AG09309 (cell line): ENCODE measurements at regions not wholly inside any gene's neighbourhood (a gene's known extent, or its start where the extent isn't known, plus 50 kb on each side); places are given as distances from the start of the nearest gene placed in this dataset.

Source experiments
- DNase-seq: peaks from one replicate; pipeline ENCODE4 v3.0.0-alpha.2; 2010; ENCODE audit warnings: low read depth
- H3K4me3 ChIP-seq: 2 replicates; pipeline ENCODE4 v1.5.1; 2011; ENCODE audit warnings: mild to moderate bottlenecking, low read depth, low read length, moderate library complexity; ENCODE audit not compliant: control insufficient read depth
- TF ChIP-seq, protein P1 (sequence below): IDR thresholded peaks from 2 replicates; pipeline ENCODE4 v1.5.1; 2011; ENCODE audit warnings: mild to moderate bottlenecking, low read depth, low read length, inconsistent platforms; ENCODE audit not compliant: insufficient read depth, control insufficient read depth; ENCODE audit errors: missing control alignments

DNA sequence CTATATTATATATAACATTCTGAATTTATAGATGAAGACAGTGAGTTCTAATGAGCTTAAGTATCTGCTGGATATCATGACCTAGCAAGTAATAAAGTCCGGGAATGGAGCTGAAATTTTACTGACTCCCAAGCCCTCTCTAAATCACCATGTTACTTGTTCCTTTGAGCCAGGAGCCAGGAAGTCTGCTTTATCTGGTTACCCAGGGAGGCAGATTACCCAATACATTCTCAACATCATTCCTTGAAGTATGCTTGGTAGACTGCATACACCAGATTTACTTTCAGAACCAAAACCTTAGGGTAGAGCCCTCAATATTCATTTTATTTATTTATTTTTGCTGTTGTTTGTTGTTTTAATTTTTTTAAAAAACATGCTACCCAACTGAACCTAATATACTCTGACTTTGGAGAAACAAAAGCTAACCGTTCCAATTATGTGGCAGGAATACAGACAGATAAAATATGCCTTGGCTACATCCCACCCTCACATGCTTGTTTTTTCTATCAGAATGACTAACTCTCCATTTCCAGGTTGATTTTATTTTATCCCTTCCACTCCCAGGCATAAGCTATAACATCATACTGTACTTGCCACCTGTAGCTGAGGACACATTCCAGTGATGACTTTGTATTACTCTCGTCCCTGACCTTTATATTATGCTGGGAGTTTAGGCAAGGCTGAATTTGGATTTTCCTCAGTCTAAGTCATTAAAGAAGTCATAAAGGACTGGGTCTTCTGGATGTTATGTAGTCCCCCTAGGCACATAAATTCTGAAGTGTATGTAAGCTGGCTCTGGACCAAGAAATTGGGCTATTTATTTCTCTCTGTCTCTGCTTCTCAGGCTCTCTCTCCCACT is 82.0 kb downstream of the YIPF5 start:
- DNase-seq = no peak

DNA sequence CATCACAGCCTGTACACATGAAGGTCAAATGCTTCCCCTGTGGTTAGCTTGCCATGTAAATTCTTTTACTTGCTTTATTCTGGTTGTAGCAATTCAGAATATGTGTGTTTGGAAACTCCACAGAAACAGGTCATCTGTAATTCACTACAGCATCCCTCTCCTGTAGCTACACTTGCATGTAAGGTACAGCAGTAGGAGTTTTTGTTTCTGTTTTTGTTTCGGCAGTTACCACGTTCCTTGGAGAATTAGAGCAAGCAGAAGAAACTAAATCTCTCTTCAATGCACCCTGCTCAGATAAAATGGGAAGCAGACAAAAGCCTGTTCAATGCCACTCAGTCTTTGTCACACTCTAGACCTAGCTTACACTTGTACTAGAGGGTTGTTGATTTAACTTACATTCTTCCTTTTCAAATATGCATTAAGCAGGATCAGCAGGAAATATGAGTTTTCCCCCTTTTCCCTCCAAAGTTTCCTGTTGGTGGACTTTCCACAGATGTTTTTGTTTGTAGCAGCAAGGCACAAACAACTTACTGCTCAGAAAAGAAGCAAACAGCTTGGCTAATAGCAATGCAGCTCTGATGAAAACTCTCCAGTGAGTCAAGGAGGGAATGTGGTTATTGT is 80.9 kb downstream of the YIPF5 start:
- DNase-seq = no peak
- TF ChIP-seq, protein P1, sequence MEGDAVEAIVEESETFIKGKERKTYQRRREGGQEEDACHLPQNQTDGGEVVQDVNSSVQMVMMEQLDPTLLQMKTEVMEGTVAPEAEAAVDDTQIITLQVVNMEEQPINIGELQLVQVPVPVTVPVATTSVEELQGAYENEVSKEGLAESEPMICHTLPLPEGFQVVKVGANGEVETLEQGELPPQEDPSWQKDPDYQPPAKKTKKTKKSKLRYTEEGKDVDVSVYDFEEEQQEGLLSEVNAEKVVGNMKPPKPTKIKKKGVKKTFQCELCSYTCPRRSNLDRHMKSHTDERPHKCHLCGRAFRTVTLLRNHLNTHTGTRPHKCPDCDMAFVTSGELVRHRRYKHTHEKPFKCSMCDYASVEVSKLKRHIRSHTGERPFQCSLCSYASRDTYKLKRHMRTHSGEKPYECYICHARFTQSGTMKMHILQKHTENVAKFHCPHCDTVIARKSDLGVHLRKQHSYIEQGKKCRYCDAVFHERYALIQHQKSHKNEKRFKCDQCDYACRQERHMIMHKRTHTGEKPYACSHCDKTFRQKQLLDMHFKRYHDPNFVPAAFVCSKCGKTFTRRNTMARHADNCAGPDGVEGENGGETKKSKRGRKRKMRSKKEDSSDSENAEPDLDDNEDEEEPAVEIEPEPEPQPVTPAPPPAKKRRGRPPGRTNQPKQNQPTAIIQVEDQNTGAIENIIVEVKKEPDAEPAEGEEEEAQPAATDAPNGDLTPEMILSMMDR = no peak
- no peak overlapping the region for H3K4me3 ChIP-seq

More for the DNA sequence above, 82.0 kb downstream of the YIPF5 start:
- TF ChIP-seq, protein P1 = no peak
- no peak overlapping the region for H3K4me3 ChIP-seq

DNA sequence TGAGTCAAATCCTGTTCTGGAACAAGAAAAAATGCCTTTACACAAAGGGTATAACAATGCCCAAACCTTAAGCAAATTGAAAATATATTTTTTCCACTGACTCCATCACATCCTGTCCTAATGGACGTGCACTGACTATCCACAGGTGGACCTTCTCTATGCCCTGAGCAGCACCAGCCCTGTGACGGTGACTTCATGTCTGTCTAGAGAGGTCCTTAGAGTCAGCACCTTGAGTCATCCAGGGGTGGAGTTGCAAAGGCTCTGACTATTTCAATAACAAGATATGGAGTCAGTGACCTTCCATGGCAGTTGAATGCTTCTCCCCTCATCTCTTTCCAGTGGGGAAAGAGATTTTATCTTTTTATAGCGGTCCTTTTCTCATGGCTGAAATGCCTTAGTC is 78.0 kb downstream of the YIPF5 start:
- no peak overlapping the region for H3K4me3 ChIP-seq
- no peak for DNase-seq
- TF ChIP-seq, protein P1 = no peak

DNA sequence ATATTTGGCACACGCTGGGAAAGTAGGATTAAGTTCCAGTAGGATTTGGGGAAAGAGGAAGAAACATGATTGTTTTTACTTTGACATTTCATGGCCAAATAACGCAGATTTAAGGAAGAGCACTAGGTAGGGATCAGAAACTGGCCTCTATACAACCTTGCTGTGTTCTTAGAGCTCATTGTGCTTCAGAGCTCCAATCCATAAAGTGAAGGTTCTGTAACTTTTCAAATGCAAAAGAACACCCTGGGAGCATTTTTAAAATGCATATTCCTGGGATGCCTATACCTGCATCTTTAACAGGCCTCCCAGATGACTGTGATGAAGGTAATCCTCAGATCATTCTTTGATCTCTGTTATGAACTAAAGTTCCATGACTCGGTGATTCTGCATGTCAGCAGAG is 77.1 kb downstream of the YIPF5 start:
- TF ChIP-seq, protein P1 = no peak
- no peak overlapping the region for H3K4me3 ChIP-seq
- DNase-seq = no peak

DNA sequence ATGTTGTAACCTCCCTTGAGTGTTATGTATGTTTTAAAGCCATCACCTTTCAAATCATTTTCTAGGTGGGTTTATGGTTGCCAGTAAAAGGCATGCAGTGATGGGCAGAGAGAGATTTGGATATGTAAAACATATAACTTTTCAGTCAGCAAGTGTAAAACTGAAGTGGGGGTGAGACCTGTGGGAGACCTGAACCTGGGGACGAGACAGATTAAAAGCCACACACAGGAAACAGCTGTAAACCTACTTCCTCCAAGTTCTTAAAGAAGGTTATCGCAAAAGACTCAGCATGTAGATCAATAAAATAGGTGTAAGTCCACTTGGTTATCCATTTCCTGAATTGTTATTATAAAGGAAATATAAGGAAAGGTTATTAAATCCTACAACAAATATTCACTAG is 76.6 kb downstream of the YIPF5 start:
- H3K4me3 ChIP-seq = no peak overlapping the region
- TF ChIP-seq, protein P1 = no peak
- no peak for DNase-seq

DNA sequence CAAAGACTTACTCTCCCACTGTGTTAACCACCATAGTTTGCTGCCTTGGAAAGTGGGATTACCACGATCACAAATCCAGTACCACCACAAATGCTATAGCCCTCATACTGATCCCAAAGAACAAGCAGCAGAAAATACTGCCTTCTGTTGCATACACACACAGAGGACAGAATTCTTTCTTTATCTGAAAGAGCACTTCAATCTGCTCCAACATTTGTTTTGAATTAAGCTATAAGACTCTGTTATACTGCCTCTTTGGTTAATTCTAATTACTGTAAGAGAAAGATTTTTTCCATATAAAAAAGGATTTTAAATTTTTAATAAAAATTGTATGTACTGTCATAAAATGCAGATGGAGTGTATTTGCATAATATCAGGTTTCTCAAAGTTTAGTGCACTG is 69.8 kb downstream of the YIPF5 start:
- TF ChIP-seq, protein P1 = no peak
- no peak overlapping the region for H3K4me3 ChIP-seq
- DNase-seq = no peak
